IPS-NIHi11 (cell line): ENCODE measurements at regions not wholly inside any gene's neighbourhood (a gene's known extent, or its start where the extent isn't known, plus 50 kb on each side); places are given as distances from the start of the nearest gene placed in this dataset.

ENCODE experiments used
- DNase-seq: peaks from one replicate; pipeline ENCODE4 v3.0.0; 2012; ENCODE audit warnings: mixed read lengths, low spot score

DNA sequence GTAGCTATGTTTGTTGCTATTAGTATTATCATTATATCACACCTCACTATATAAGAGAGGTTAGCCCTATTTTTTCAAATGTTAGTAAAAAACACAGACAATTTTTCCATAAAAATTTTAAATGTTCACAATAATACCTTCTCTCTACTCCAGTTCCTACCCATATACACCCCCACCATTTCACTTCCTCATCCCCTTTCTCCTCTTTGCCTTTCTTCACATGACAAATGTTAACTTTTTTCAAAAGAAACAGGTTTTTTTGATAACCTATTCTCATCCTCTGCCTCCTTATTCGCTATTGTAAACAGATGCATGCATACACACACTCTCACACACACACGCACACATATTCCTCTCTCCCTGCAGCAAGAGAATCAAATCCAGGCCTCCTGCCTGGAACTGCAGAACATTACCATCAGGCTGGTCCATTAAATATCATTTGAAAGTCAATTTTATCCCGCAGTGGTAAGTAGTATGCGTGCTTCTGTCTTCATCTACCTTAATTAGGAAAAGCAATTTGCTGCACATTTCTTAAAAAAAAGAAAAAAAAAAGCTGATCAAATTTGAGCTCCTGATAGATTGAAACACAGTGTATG, 55.5 kb downstream of the MID1IP1 start:
- no peak for DNase-seq

- no peak for DNase-seq
These were observed 56.7 kb downstream of the MID1IP1 start for GRCh38 chrX:38857736-38858523.

DNA sequence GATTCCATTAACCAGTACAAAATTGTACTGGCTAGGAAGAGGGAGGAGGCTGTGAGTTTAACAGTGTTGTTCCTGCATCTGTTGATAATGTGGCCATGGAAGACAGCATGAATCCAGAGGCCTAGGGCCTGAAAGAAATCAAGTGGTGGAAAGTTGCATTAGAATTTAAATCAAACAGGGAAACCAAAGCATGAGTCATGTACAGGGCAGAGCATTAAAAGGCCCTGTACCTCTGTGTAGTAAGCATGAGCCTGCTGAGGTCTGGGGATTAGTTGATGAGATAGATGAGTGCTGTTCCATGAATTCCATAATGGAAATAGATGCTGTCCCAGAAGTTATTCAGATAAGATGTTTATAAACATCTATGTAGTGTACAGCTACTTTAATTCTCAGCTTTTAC, 58.3 kb downstream of the MID1IP1 start:
- no peak for DNase-seq

DNA sequence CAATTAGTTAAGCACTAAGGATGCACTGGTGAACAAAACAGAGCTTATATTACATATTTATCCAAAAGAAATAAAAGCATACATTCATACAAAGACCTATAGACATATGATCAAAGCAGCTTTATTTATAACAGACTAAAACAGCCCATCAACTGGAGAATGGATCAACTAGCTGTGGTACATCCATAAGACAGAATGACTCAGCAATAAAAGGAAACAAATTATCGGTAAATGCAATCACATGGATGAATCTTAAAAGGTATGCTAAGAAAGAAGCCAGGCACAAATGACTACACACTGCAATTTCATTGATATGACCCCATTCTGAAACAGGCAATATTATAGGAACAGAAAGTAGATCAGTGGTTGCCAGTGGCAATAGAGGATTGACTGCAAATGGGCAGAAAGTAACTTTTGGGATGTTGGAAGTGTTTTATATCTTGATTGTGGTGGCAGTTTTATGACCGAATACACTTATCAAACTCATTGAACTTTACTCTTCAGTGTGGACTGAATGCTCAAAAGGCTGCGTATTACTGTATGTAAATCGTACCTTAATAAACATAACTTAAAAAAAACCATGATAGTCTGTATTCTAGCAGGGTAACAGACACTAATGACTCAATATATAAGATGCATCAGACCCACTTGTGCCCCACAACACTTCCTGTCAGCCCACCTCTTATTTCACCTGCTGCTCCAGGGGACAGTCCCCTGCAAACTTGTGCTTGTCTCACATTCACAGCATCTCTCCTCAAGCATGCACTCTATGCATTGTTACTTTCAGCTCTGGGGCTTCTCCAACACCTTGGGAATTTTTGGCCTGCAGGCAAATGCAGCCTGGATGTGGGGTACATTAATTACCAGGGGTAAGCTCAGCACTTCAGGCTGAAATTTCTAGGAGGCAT, 59.1 kb downstream of the MID1IP1 start:
- DNase-seq = no peak

DNA sequence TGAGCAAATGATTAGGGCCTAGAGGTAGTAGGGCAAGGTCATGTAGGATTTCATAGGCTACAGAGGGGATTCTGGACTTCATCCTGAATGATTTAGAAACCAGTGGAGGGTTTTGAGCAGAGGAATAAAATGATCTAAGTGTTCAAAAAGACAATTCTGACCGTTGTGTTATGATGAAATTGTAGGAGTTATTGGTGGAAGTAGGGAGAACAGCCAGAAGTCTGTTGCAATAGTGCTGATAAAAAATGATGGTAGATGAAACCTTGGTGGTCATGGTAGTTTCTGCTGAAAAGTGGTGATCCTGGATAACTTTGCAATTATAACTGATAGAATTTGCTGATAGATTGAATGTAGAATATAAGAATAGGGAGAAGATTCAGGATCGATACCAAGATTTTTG, 60.2 kb downstream of the MID1IP1 start:
- no peak for DNase-seq

DNA sequence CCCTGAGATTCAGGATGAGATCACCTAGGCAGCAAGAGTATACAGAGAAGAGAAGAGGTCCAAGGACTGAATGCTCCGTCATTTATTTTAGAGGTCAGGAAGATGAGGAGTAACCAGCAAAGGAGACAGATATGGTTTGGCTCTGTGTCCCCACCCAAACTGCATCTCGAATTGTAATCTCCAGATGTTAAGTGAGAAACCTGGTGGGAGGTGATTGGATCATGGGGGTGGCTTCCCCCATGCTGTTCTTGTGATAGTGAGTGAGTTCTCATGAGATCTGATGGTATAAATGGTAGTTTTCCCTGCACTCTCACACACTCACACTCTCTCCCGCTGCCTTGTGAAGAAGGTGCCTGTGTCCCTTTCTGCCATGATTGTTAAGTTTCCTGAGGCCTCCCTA, 60.8 kb downstream of the MID1IP1 start:
- no peak for DNase-seq

DNA sequence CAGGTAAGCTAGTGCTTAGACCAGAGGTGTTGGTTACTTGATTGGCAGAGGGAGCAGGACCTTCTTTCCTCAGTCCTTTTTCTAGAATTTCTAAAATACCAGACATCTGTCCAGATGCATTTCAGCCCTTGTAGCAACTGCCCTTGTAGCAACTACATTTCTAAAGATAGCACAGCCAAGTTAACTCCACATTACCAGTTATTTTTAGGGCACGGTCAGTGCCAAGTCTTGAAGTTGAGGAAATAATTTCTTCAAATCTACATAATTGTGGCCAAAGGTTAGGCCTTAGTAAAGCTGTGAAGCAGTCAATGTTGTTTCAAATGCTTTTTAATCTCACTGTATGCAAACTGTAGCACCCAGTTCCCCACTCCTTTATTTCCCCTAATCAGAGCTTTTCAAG, 62.9 kb downstream of the MID1IP1 start:
- no peak for DNase-seq

DNA sequence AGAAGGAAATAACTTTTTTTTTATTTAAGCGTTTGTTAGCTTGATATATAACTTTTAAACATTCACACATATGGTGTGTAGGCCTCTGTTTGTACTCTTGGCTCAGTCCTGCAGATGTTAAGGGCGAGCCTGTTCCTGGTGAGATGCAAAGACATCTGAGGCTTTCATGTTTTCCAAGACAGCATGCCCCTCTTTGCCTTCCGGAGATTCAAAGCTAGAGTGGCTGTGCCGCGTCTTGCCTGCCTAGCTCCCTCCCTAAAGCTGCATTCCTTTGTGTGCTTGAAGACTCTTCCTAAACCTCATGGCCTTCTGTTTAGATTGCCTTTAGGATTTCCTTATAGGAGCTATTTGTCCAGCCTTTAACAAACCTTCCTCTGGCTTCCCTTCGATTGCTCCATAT, 67.1 kb downstream of the MID1IP1 start:
- peak; percentile 11 for DNase-seq

DNA sequence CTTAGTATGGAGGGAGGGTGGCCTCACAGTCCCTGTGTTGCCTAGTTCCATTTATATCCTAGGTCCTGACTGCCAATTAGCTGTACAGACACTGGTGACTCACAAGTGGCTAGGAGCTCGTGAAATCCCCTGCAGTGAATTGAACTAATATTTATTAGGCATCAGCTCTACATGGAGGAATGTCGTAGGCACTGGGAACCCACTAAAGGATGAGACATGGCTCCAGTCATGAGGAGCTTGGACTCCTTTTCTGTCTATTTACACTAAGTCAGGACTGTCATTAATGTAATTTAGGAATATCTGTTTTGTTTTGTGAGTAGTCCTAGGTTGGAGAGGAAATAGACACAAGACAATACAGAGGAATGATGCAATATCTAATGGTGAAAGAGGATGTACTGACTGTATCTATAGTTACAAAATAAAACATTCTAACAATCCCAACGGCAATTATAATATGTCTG, 67.7 kb downstream of the MID1IP1 start:
- no peak for DNase-seq

GRCh38 chrX:38870361-38870895, 69.2 kb downstream of the MID1IP1 start:
- DNase-seq = peak; percentile 32

DNA sequence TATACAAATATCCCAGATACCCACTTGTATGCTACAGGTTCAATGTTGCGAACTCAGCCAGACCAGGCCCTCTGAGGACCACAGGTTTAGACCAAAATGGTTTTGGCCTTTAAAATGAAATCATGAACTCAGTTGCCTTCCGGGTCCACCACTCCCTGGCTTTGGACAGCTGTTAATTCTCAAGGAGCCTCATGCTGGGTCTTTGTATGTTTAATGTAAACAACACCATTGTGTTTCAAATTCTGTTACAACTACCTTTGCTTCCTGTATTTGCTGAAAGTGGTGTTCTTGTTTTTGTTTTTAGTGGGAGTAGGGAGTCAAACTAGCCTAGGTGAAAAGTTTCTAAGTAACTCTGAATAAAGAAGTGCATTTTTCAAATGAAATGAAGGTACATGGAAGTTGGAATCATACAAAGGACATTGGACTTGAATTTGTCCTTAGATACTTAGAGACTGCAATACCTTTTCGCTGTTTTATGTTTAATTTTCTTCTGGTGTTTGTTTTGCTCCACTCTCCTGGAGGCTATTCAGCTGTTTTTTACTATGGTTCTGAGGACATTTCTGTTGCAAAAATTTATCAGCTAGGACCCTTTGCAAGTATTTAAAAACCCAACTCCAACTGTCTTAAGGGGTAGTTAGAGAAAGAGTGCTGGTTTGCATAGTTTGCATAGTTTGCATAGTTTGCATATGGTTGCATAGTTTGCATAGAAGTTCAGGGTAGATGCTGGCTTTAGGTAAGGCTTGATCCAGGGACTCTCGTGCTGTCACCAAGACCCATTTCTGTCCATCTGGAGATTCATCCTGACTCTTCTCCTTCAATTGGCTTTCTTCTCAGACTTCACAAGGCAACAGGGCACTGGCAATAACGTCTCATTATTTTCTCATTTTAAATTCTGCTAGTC, 70.1 kb downstream of the MID1IP1 start:
- peak; percentile 50 for DNase-seq

DNA sequence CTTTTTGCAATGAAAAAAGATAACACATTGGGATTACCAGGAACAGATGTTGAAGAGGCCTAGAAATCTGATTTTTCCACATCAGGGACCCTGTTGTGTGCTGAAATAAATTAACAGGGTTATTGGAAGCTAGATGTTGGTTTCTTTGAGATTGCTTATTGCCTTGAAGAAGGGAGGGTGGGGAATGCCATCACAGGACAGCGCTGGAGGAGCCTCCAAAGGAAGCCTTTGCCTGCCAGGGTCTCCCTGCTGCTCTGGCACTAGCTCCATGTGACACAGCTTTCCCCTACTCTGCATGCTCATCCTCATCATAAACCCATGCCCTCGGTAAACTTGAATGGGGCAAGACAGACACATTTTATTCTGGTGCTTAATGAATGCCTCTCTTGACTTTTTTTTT, 76.1 kb downstream of the MID1IP1 start:
- DNase-seq = no peak

GRCh38 chrX:38878641-38879340, 77.5 kb downstream of the MID1IP1 start:
- DNase-seq = no peak

- no peak for DNase-seq
These were observed 78.5 kb downstream of the MID1IP1 start for GRCh38 chrX:38879631-38880220.

DNA sequence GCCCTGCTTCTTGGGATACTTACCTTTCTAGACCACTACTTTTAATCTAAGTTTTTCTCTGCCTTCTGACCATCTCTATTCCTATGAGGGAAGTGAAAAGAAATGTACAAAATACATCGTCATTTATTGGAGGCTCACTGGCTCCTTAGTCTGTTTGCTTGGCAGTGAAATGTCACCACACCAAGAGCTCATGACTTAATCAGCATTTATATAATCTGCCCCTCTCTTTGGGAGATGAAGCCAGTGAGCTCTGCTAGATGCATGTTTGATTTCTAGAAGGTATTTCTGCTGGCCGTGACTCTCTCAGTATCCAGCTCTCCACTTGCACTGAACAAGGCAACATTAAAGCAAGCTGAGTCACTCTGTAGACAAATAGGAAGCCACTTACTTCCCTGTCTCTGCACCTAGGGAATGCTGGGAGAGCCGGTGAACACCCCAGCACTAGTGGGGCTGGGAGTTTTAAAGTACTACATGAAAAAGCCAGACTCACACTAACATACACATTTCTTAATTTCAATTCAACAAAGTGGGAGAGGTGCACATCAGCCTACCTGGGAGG, 79.1 kb downstream of the MID1IP1 start:
- DNase-seq = no peak

GRCh38 chrX:38881066-38881465, 79.8 kb downstream of the MID1IP1 start:
- DNase-seq = no peak

DNA sequence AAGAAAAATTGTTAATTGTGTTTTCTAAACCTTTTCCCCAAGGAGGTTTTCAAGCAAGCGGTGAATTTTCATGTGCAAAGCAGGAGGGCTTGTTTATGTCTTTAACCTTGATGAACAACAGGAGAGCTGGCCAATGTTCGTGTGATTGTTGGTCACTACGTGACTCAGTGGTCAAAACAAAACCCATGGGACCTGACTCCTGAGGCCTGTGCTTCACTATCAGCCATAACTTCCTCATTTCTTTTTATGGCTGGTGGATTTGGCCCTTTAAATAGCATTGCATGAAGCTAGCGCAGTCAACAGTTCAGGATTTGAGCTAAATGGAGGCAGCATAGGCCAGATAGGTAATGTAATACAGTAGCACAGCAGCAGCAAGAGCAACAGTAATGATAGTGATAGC, 80.5 kb downstream of the MID1IP1 start:
- no peak for DNase-seq

DNA sequence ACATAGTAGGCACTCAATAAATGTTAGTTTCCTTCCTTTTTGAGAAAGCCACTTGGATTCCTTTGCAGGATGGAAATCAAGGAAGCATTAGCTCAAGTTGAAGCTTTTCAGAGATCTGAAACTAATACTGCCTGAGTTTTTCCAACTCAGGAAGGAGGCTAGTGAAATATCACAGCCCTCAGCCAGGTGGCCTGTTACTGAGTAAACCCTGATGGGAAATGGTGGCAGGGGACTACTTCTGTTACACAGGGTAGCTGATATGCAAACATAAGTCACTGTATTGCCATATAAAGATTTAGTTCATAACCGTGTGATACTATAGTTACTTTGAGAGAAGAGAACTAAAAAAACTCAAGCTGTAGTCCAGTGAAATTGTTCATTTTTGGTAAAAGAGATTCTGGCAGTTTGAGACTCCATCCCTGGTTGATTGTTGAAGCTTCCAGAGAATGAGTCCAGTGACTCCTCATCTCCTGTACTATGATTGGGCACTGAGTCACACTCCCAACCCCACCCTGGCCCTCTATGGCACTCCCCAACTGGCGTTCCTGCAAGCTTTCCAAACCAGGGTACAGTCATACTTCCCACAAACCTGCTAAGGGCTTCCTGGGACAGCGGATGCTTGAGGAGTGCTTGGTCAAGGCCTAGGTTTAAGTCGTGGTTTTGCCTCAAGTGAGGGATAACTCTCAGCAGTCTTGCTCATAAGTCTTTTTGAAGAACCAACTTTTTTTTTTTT, 81.8 kb downstream of the MID1IP1 start:
- no peak for DNase-seq

DNA sequence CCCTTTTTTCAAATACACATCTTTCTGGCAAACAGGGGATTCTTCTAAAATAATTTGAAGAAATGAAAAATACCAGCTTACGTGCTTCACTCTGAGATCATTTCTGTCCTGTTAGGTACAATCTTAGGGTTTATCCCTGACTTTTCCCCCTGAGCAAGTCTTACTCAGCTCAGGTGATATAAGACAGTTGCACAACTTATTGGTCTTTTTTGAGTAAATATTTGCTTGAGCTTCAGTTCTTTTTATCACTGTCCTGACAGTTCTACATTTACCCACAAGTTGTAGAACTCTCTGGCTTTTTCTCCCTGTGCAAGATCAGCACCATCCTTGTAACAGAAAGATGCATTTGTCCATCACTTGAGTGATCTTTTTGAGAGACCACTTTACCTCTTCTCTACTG, 84.9 kb downstream of the MID1IP1 start:
- DNase-seq = no peak
